ENCODE measurements at regions not wholly inside any gene's neighbourhood (a gene's known extent, or its start where the extent isn't known, plus 50 kb on each side); places are given as distances from the start of the nearest gene placed in this dataset.
"Not testable (repeated sequence)": the region's sequence is repeated elsewhere in the genome, so short reads cannot be mapped to it uniquely, and the experiment has no call there.

DNA sequence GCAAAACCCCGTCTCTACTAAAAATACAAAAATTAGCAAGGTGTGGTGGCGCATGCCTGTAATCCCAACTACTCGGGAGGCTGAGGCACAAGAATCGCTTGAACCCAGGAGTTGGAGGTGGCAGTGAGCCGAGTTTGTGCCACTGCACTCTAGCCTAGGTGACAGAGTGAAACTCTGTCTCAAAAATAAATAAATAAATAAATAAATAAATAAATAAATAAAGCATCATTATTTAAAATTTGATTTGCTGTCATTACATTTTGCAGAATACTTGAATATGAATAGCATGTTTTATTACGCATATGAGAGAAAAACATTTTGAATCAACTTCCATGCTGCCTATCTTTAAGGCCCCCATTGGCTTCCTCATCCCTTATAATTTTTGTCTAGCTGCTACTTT is 53.4 kb upstream of the MED14 start:
- POLR2A ChIA-PET; H3K4me1 Mint-ChIP-seq; H3K9me3 Mint-ChIP-seq; H3K4me3 Mint-ChIP-seq; CTCF ChIA-PET; H3K36me3 Mint-ChIP-seq (ENCODE audit: low read depth); DNase-seq; H3K27ac Mint-ChIP-seq; H3K27me3 Mint-ChIP-seq: not testable (repeated sequence)

DNA sequence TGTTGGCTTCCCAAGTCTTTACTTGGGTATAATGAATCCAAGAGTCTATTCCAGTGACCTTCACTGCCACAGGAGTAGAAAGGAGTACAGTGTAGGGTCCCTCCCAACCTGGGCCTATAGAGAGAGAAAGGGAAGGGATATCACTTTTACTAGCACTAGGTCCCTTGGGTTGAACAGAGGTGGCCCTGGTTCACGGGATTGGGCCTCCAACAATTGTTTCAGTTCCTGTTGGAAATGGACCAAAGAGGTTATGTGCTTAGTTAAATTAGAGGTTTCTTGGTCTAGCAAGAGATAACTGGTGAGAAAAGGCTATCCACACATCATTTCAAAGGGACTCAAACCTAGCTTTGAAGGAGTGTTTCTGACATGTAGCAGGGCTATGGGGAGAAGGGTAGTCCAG is 57.1 kb upstream of the MED14 start:
- Mint-ChIP-seq H3K4me3 (no peak overlapping the region), H3K4me1 (peaks cover 6% of the 10 kb centered on the region), H3K36me3 (ENCODE audit: low read depth) (no peaks in the 10 kb centered on the region), H3K27me3 (peaks cover 5% of the 10 kb centered on the region), H3K27ac (no peak overlapping the region), H3K9me3 (peaks cover 3% of the 10 kb centered on the region)
- ChIA-PET POLR2A (no interaction called here), CTCF (interaction anchor here (2.1 kb wide), 1 partner anchor 252 kb away, joined by 6 read pairs; no protein-coding TSS in a partner anchor)
- DNase-seq = no peak

DNA sequence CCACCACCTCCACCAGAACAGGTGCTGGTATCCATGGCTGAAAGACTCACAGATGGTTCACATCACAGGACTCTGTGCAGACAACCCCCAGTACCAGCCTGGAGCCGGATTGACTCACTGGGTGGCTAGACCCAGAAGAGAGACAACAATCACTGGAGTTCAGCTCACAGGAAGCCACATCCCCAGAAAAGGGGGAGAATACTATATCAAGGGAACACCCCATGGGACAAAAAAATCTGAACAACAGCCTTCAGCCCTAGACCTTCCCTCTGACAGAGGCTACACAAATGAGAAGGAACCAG is 59.4 kb upstream of the MED14 start:
- H3K4me1 Mint-ChIP-seq; POLR2A ChIA-PET; H3K27me3 Mint-ChIP-seq; H3K9me3 Mint-ChIP-seq; DNase-seq; H3K36me3 Mint-ChIP-seq (ENCODE audit: low read depth); H3K4me3 Mint-ChIP-seq; H3K27ac Mint-ChIP-seq: not testable (repeated sequence)
- CTCF ChIA-PET = interaction anchor here (0.7 to 1.2 kb wide), 3 partner anchors 12 to 146 kb away, joined by 3 read pairs; no protein-coding TSS in a partner anchor

DNA sequence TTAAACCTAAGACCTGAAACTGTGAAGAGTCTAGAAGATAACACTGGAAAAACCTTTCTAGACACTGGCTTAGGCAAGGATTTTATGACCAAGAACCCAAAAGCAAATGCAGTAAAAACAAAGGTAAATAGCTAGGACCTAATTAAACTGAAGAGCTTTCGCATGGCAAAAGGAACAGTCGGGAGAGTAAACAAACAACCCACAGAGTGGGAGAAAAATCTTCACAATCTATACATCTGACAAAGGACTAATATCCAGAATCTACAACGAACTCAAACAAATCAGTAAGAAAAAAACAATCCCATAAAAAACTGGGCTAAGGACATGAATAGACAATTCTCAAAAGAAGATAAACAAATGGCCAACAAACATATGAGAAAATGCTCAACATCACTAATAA is 64.4 kb upstream of the MED14 start:
- DNase-seq; H3K27ac Mint-ChIP-seq; POLR2A ChIA-PET; H3K36me3 Mint-ChIP-seq (ENCODE audit: low read depth); CTCF ChIA-PET; H3K4me1 Mint-ChIP-seq; H3K4me3 Mint-ChIP-seq; H3K9me3 Mint-ChIP-seq: not testable (repeated sequence)
- peaks cover 11% of the 10 kb centered on the region for H3K27me3 Mint-ChIP-seq

DNA sequence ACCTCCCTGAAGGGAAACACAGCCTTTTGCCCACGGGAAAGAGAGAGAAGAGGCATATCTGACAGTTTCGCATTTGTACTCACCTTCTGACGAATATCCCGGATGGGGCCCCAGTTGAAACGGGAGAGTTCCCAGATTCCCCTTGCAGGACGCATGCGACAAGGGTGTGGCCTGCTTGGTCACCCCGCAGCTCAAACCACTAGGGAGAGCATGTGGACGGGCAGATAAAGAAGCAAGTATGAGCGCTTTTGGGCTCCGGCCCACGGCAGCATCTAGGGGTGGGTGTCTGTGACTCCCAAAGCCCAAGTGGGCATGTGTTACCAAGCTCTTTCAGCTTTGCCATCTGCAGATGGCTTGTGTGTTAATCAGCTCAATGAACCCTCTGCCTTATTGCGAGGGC is 70.1 kb upstream of the MED14 start:
- Mint-ChIP-seq H3K27ac (no peak overlapping the region), H3K9me3 (no peaks in the 10 kb centered on the region), H3K4me3 (no peak overlapping the region), H3K4me1 (peaks cover 2% of the 10 kb centered on the region), H3K27me3 (peaks cover 1% of the 10 kb centered on the region), H3K36me3 (ENCODE audit: low read depth) (no peaks in the 10 kb centered on the region)
- ChIA-PET CTCF (no interaction called here), POLR2A (no interaction called here)
- no peak for DNase-seq

DNA sequence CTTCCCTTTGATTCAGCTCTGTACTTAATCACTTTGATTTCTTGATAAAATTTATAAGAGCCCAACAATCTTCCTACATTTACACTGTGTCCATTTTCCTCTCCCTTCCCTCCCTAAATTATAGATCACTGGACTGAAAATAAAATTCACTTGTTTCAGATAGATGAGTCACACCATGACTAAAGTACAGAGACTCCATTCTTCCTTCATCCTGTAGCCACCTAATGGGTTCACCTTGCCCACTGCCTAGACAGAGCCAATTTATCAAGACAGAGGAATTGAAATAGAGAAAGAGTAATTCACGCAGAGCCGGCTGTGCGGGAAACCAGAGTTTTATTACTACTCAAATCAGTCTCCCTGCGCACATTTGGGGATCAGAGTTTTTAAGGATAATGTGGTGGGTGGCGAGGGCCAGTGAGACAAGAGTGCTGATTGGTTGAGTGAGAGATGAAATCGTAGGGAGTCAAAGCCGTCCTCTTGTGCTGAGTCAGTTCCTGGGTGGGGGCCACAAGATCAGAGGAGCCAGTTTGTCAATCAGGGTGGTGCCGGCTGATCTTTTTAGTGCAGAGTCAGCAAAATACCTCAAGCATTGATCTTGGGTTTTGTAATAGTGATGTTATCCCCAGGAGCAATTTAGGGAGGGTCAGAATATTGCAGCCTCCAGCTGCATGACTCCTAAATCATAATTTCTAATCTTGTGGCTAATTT is 71.3 kb upstream of the MED14 start:
- no peaks in the 10 kb centered on the region for H3K9me3 Mint-ChIP-seq
- H3K27ac Mint-ChIP-seq = no peak overlapping the region
- POLR2A ChIA-PET = no interaction called here
- no peak overlapping the region for H3K4me3 Mint-ChIP-seq
- H3K4me1 Mint-ChIP-seq = peaks cover 2% of the 10 kb centered on the region
- CTCF ChIA-PET = interaction anchor here (0.9 to 1.5 kb wide), 2 partner anchors 12 to 155 kb away, joined by 3 to 4 read pairs; no protein-coding TSS in a partner anchor
- DNase-seq = no peak
- H3K36me3 Mint-ChIP-seq (ENCODE audit: low read depth) = no peaks in the 10 kb centered on the region
- no peaks in the 10 kb centered on the region for H3K27me3 Mint-ChIP-seq

DNA sequence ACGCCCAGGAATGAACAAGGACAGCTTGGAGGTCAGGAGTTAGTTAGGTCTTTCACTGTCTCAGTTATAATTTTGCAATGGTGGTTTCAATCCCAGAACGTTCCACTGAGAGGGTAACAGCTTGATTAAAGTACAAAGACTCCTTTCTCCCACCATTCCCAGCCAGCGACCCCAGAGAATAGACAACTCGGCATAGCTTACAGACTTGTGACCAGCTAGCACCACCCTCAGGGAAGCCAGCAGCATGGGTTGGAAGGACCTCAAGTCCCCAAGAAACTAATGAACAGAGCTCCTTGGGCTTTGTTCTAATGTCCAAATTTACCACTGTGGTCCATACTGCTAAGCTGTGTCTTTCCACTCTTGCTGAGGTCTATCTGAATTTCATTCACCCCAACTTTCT is 72.0 kb upstream of the MED14 start:
- H3K27me3 Mint-ChIP-seq = no peaks in the 10 kb centered on the region
- H3K4me1 Mint-ChIP-seq = peaks cover 2% of the 10 kb centered on the region
- DNase-seq = no peak
- H3K36me3 Mint-ChIP-seq (ENCODE audit: low read depth) = no peaks in the 10 kb centered on the region
- no peak overlapping the region for H3K4me3 Mint-ChIP-seq
- no peak overlapping the region for H3K27ac Mint-ChIP-seq
- POLR2A ChIA-PET = no interaction called here
- CTCF ChIA-PET = interaction anchor here (0.7 to 1.5 kb wide), 3 partner anchors 13 to 1000 kb away, joined by 3 to 4 read pairs (median 4); no protein-coding TSS in a partner anchor
- H3K9me3 Mint-ChIP-seq = no peaks in the 10 kb centered on the region

DNA sequence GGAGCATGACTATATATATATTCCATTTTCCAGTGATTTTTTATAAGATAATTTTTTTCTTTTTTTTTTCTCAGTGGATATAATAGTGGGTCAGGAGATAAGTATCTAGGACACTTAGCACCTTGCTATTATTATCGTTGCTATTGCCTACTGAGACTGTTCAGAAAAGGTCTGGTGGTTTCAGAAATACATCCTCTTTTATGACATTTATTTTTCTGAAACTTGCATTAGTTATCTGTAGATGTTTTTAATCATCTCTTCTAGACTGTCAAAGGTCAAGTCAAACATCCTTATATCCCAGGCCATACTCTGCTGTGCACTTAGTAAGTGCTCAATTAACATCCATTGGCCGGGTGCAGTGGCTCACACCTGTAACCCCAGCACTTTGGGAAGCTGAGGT is 72.9 kb upstream of the MED14 start:
- Mint-ChIP-seq H3K27ac (no peak overlapping the region), H3K27me3 (no peaks in the 10 kb centered on the region), H3K4me1 (peaks cover 2% of the 10 kb centered on the region), H3K36me3 (ENCODE audit: low read depth) (no peaks in the 10 kb centered on the region), H3K4me3 (no peak overlapping the region), H3K9me3 (no peaks in the 10 kb centered on the region)
- POLR2A ChIA-PET = no interaction called here
- no peak for DNase-seq
- CTCF ChIA-PET = interaction anchor here (0.7 to 1.5 kb wide), 2 partner anchors 156 to 1000 kb away, joined by 4 read pairs; no protein-coding TSS in a partner anchor

DNA sequence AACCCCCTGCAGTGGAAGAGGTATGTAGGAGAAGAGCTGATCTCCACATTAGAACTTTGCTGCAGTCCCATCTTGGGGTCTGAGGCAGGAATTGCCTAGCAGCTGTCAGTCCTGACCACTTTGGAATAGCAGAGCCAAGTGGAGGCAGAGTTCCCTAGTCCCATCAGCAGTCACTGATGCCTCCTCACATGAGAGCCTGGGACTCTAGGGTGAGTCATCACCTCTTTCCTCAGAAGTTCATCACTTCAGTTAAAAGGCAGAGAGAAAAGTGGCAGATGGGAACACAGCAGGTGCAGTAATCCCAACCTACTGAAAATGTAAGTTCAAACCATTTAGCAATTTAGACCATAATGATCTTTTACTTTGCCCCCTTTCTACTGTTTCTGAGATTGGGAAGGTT is 73.9 kb upstream of the MED14 start:
- no peaks in the 10 kb centered on the region for H3K36me3 Mint-ChIP-seq (ENCODE audit: low read depth)
- no peak overlapping the region for H3K4me3 Mint-ChIP-seq
- H3K27ac Mint-ChIP-seq = no peak overlapping the region
- no peaks in the 10 kb centered on the region for H3K9me3 Mint-ChIP-seq
- CTCF ChIA-PET = no interaction called here
- no peaks in the 10 kb centered on the region for H3K27me3 Mint-ChIP-seq
- DNase-seq = no peak
- peaks cover 2% of the 10 kb centered on the region for H3K4me1 Mint-ChIP-seq
- POLR2A ChIA-PET = no interaction called here

DNA sequence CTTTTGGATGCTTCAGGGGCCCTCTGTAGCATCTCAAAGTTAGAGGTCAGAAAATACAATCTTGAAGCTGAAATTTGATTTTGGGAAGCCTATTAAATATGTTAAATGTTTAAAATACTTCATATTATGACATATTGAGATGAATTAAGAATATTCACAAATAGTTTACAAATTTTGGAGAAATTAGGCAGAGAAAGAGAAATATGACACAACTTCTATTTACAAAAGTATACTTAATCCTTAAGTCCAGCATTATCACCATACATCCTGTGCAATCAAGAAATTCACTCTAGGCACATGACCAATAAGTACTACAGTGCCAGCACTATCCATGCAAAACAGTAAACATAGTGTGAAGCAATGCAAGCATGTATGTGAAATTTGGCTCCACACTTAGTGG is 79.7 kb upstream of the MED14 start:
- CTCF ChIA-PET; H3K4me1 Mint-ChIP-seq; H3K9me3 Mint-ChIP-seq; H3K36me3 Mint-ChIP-seq (ENCODE audit: low read depth); DNase-seq; H3K27me3 Mint-ChIP-seq; H3K4me3 Mint-ChIP-seq; POLR2A ChIA-PET; H3K27ac Mint-ChIP-seq: not testable (repeated sequence)

DNA sequence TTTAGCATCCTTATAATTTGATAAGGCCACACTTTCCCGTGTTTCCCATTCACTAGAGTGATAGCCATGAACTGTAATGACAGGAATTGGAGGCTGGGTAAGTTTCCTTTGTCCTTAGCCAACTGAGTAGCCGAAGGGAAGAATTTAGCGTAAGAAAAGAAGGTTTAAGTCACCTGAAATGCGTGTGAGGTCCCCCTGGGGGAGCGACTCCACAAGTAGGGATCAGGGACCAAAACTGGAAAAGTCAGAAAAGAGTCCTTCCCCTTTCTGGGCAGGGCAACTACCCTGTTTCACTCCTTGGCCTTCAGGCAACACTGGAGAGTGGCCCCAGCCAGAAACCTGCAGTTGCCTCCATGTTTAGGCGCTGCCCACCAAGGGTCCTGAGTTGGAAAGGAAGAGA is 81.6 kb upstream of the MED14 start:
- Mint-ChIP-seq H3K27me3 (no peaks in the 10 kb centered on the region), H3K4me1 (no peaks in the 10 kb centered on the region), H3K27ac (no peak overlapping the region), H3K4me3 (no peak overlapping the region), H3K9me3 (no peaks in the 10 kb centered on the region), H3K36me3 (ENCODE audit: low read depth) (no peaks in the 10 kb centered on the region)
- POLR2A ChIA-PET = no interaction called here
- CTCF ChIA-PET = no interaction called here
- no peak for DNase-seq

DNA sequence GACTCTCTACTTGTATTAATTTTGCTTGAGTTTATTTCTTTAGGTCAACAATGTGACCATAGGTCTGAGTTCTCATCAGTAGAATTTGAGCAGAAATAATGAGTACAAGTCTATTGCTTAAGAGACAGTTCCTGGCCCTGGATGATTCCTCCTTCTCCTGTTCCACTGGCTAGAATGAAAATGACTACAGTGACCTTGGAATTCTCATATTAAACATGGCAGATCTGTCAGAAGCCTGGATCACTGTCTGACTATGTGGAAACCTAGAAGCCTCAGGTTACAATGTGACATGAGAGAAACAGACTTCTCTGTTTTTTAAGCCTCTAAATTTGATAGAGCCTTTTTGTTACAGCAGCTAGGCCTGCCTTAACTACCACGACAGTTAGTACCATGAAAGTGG is 82.9 kb upstream of the MED14 start:
- Mint-ChIP-seq H3K4me3 (no peak overlapping the region), H3K4me1 (no peaks in the 10 kb centered on the region), H3K9me3 (no peaks in the 10 kb centered on the region), H3K36me3 (ENCODE audit: low read depth) (no peaks in the 10 kb centered on the region), H3K27ac (no peak overlapping the region), H3K27me3 (no peaks in the 10 kb centered on the region)
- ChIA-PET CTCF (interaction anchor here (1.1 to 1.7 kb wide), 2 partner anchors 11 to 17 kb away, joined by 3 to 4 read pairs; no protein-coding TSS in a partner anchor), POLR2A (no interaction called here)
- no peak for DNase-seq

DNA sequence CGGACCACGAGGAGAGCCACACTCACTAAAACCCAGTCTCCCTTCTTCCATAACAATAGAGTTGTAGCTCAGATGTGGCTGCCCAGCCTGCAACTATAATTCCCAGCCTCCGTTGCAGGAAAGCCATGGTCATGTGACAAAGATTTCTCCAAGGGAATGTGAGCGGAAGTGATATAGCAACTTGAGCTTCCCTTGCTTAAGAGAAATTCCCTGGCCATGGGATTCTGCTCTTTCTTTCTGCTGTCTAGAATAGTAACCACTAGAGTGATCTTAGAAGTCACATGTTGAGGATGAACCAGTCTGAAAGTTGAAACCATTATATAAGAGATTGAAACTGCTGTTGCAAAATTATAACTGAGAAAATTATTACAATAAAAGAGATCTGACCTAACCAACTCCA is 86.4 kb upstream of the MED14 start:
- ChIA-PET CTCF (no interaction called here), POLR2A (no interaction called here)
- H3K4me3 Mint-ChIP-seq = no peak overlapping the region

DNA sequence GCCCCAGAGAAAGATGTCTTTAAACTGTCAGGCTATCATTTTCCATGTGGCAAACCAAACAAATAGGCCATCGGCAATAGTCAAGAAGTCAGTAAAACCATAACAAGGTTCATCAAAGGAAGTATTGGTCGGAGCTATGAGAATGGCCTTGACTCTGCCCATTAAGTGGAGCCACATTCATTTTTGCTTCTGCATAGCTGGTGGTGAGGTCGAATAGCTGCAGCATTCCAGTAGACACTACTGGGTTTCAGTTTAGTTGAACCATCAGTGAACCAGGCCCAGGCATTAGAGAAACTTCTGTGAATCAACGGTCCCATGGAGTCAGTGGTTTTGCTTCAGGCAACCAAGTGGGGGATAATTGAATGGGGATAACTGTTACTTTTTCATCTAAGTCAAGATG is 92.0 kb upstream of the MED14 start:
- Mint-ChIP-seq H3K4me1 (no peaks in the 10 kb centered on the region), H3K27me3 (no peaks in the 10 kb centered on the region), H3K9me3 (peaks cover 4% of the 10 kb centered on the region), H3K27ac (no peak overlapping the region), H3K36me3 (ENCODE audit: low read depth) (no peaks in the 10 kb centered on the region), H3K4me3 (no peak overlapping the region)
- ChIA-PET POLR2A (no interaction called here), CTCF (no interaction called here)
- no peak for DNase-seq

More for the DNA sequence above, 86.4 kb upstream of the MED14 start:
- no peaks in the 10 kb centered on the region for H3K36me3 Mint-ChIP-seq (ENCODE audit: low read depth)
- no peaks in the 10 kb centered on the region for H3K4me1 Mint-ChIP-seq
- no peaks in the 10 kb centered on the region for H3K27me3 Mint-ChIP-seq
- peaks cover 4% of the 10 kb centered on the region for H3K9me3 Mint-ChIP-seq
- no peak overlapping the region for H3K27ac Mint-ChIP-seq
- DNase-seq = no peak

Data from activated CD4-positive, alpha-beta T cell treated with anti-CD3 and anti-CD28 coated beads, Interleukin-2, amount 10 ng/mL, durations not matched to agents 7 days and 5 days (primary cell).